HepG2 (cell line): ENCODE measurements at regions not wholly inside any gene's neighbourhood (a gene's known extent, or its start where the extent isn't known, plus 50 kb on each side); places are given as distances from the start of the nearest gene placed in this dataset.

Source experiments
- ATAC-seq: fragments of 200-7000 bp; cut with Tn5 transposase; 3 replicates; pipeline ENCODE4 v1.9.1; 2020; ENCODE audit warnings: mild to moderate bottlenecking, moderate library complexity
- BruUV-seq: library from RNA; stranded (reverse); fragments of 400-500 nt; replicated peaks from 2 replicates; lab custom pipeline; 2021; lab: Mats Ljungman, UMichigan
- CTCF ChIA-PET: fragments of 300-600 bp; formaldehyde crosslinking; extraction: SDS; loops from one replicate; lab custom pipeline; 2021; ENCODE audit warnings: low total read pairs, inconsistent platforms, low intra/inter-chr PET ratio; lab: Yijun Ruan, JAX
- POLR2A ChIA-PET: fragments of 350-600 bp; sonication (Branson Sonifier 250); formaldehyde crosslinking; loops from one replicate; lab custom pipeline; 2020; ENCODE audit warnings: antibody characterized with exemption, inconsistent platforms; lab: Yijun Ruan, JAX
- DNase-seq: peaks from one replicate; pipeline ENCODE4 v3.0.0-alpha.2; 2015; ENCODE audit warnings: low spot score
- FAIRE-seq: peaks from 3 replicates; lab custom pipeline; 2011; peaks lifted over from hg19 to GRCh38; lab: Jason Lieb, UNC
- H2AFZ ChIP-seq: one replicate; pipeline ENCODE4 v1.6.1; 2011; ENCODE audit warnings: low read length, inconsistent platforms
- H3K27ac ChIP-seq: fragments of 300-600 bp; 3 replicates; pipeline ENCODE4 v1.8.0; 2011; ENCODE audit warnings: mixed run types, mild to moderate bottlenecking, mixed read lengths, low read length, inconsistent platforms; ENCODE audit not compliant: insufficient read depth; ENCODE audit errors: extremely low read length
- H3K27me3 ChIP-seq, 2 experiments: fragments of 200-600 bp in 1 of 2; 2 replicates in 1 of 2; 3 replicates in 1 of 2; pipeline versions ENCODE4 v1.6.0 to v1.8.0; 2011; ENCODE audit warnings: low read length in 2 of 2, mild to moderate bottlenecking in 2 of 2, moderate library complexity in 2 of 2, inconsistent platforms in 1 of 2; ENCODE audit not compliant: insufficient read depth in 2 of 2, control insufficient read depth in 1 of 2
- H3K36me3 ChIP-seq, 2 experiments: fragments of 200-600 bp in 1 of 2; replicated peaks in 1 of 2; 2 replicates in 1 of 2; 3 replicates in 1 of 2; pipeline versions ENCODE4 v1.5.1 to v1.8.0; 2011; ENCODE audit warnings: low read length in 2 of 2, inconsistent platforms in 1 of 2; ENCODE audit not compliant: insufficient read depth in 2 of 2, control insufficient read depth in 1 of 2
- H3K4me1 ChIP-seq: 2 replicates; pipeline ENCODE4 v1.5.1; 2012; ENCODE audit warnings: low read length, inconsistent platforms; ENCODE audit not compliant: insufficient read depth
- H3K4me2 ChIP-seq: 2 replicates; pipeline ENCODE4 v1.6.0; 2011; ENCODE audit warnings: low read depth, low read length, inconsistent platforms
- H3K4me3 ChIP-seq, 3 experiments: fragments of 200-600 bp in 1 of 3; sonication (generic), shearing (Covaris generic) in 1 of 3; replicated peaks in 1 of 3; 2 replicates each; pipeline ENCODE4 v1.5.1; 2011 to 2016; ENCODE audit warnings: low read length in 3 of 3, inconsistent platforms in 2 of 3, low read depth in 2 of 3, mild to moderate bottlenecking in 2 of 3, control low read depth in 1 of 3, mixed read lengths in 1 of 3; ENCODE audit not compliant: insufficient read depth in 1 of 3
- H3K79me2 ChIP-seq: one replicate; pipeline ENCODE4 v1.6.1; 2011; ENCODE audit warnings: low read length, inconsistent platforms; ENCODE audit not compliant: insufficient read depth
- H3K9ac ChIP-seq: 2 replicates; pipeline ENCODE4 v1.6.0; 2011; ENCODE audit warnings: mild to moderate bottlenecking, low read depth, low read length, inconsistent platforms; ENCODE audit not compliant: insufficient read depth
- H3K9me3 ChIP-seq: 2 replicates; pipeline ENCODE4 v1.5.1; 2012; ENCODE audit warnings: mild to moderate bottlenecking, low read length
- H4K20me1 ChIP-seq: 2 replicates; pipeline ENCODE4 v1.6.0; 2011; ENCODE audit warnings: inconsistent platforms, mild to moderate bottlenecking, low read length, moderate library complexity; ENCODE audit not compliant: insufficient read depth
- CENPX ChIP-seq: sonication (generic); formaldehyde crosslinking; IDR thresholded peaks from 2 replicates; pipeline ENCODE4 v1.9.0; 2021; ENCODE audit warnings: mild to moderate bottlenecking, missing genetic modification reagents, moderate library complexity
- DZIP1 ChIP-seq: sonication (generic); formaldehyde crosslinking; IDR thresholded peaks from 2 replicates; pipeline ENCODE4 v1.5.0; 2020; ENCODE audit warnings: mild to moderate bottlenecking, missing genetic modification reagents
- MBNL3 ChIP-seq: fragments of 250-450 bp; sonication (Bioruptor Pico); conservative IDR thresholded peaks from 2 replicates; pipeline ENCODE4 v1.8.0; 2022; ENCODE audit warnings: mild to moderate bottlenecking, inconsistent platforms
- MYC ChIP-seq: sonication (generic); formaldehyde crosslinking; IDR thresholded peaks from 2 replicates; pipeline ENCODE4 v1.9.0; 2021; ENCODE audit warnings: missing genetic modification reagents, borderline replicate concordance
- PPARG ChIP-seq: conservative IDR thresholded peaks from 2 replicates; pipeline ENCODE4 v1.6.1; 2016; ENCODE audit warnings: missing biosample characterization, missing genetic modification reagents
- SRY ChIP-seq: sonication (generic); formaldehyde crosslinking; IDR thresholded peaks from 2 replicates; pipeline ENCODE4 v1.8.0; 2022; ENCODE audit warnings: mild to moderate bottlenecking, missing genetic modification reagents
- TMF1 ChIP-seq: sonication (generic); formaldehyde crosslinking; IDR thresholded peaks from 2 replicates; pipeline ENCODE4 v1.8.1; 2022; ENCODE audit warnings: low read depth, missing genetic modification reagents
- USF2 ChIP-seq, 2 experiments: sonication (generic) in 1 of 2; formaldehyde crosslinking in 1 of 2; IDR thresholded peaks; 2 replicates each; pipeline versions ENCODE4 v1.5.1 to v1.6.1; 2011 to 2020; ENCODE audit warnings: borderline replicate concordance in 1 of 2, low read depth in 1 of 2, low read length in 1 of 2, mild to moderate bottlenecking in 1 of 2, missing genetic modification reagents in 1 of 2, moderate library complexity in 1 of 2
- YEATS2 ChIP-seq: sonication (generic); formaldehyde crosslinking; IDR thresholded peaks from 2 replicates; pipeline ENCODE4 v1.4.0; 2020; ENCODE audit warnings: missing genetic modification reagents, borderline replicate concordance
- ZIK1 ChIP-seq: sonication (generic); formaldehyde crosslinking; IDR thresholded peaks from 2 replicates; pipeline ENCODE4 v1.5.0; 2020; ENCODE audit warnings: mild to moderate bottlenecking, low read depth, missing genetic modification reagents, borderline replicate concordance
- ZNF18 ChIP-seq: sonication (generic); formaldehyde crosslinking; IDR thresholded peaks from 2 replicates; pipeline ENCODE4 v1.8.0; 2022; ENCODE audit warnings: mild to moderate bottlenecking, missing genetic modification reagents; ENCODE audit not compliant: insufficient replicate concordance
- ZNF558 ChIP-seq: sonication (generic); formaldehyde crosslinking; IDR thresholded peaks from 2 replicates; pipeline ENCODE4 v1.9.0; 2022; ENCODE audit warnings: mild to moderate bottlenecking, missing genetic modification reagents, borderline replicate concordance
- ZSCAN21 ChIP-seq: sonication (generic); formaldehyde crosslinking; IDR thresholded peaks from 2 replicates; pipeline ENCODE4 v1.8.0; 2022; ENCODE audit warnings: mild to moderate bottlenecking, missing genetic modification reagents, moderate library complexity, borderline replicate concordance
- WGBS: methylation state at CpG from one replicate; pipeline ENCODE4 v1.1.6; 2017; ENCODE audit warnings: low lambda C conversion rate; 5-methylcytosine and 5-hydroxymethylcytosine counted together
- in situ Hi-C: cut with HindIII; loops from 2 replicates; pipeline ENCODE4 v1.10.0; 2017; ENCODE audit warnings: low pct_unique_long_range_greater_than_20kb; ENCODE audit not compliant: extremely low pct_ligation_motif_present
- intact Hi-C: fragments of 100-400 bp; cut with micrococcal nuclease; formaldehyde crosslinking; loops from one replicate; pipeline ENCODE4 v1.10.0; 2022; ENCODE audit not compliant: unreplicated experiment

- no peak for TF ChIP-seq DZIP1 (CRISPR knock-in tag)
- no peak for TF ChIP-seq YEATS2 (CRISPR knock-in tag)
- TF ChIP-seq ZNF558 (CRISPR knock-in tag): no peak
- TF ChIP-seq CENPX (CRISPR knock-in tag): no peak
- TF ChIP-seq MBNL3 (CRISPR knock-in tag): no peak
- no peak for TF ChIP-seq ZSCAN21 (CRISPR knock-in tag)
- no peak for TF ChIP-seq ZNF18 (CRISPR knock-in tag)
These were observed 984.8 kb downstream of the DNAH5 start (continued) for GRCh38 chr5:12959713-12960112.

- H3K9ac ChIP-seq: no peak overlapping the region
- no peaks in the 10 kb centered on the region for H3K4me1 ChIP-seq
- H3K4me3 ChIP-seq: no peak overlapping the region
- peaks cover 70% of the 10 kb centered on the region for H3K9me3 ChIP-seq
- ChIA-PET CTCF (no interaction called here), POLR2A (no interaction called here)
- DNase-seq (no peak), FAIRE-seq (no peak), ATAC-seq (no peak)
- intact Hi-C loops: no loop called here
- WGBS: 0% methylated on average over 2 of the region's 2 CpGs
- H3K4me2 ChIP-seq: no peak overlapping the region
- no TSS peak for BruUV-seq
- H3K79me2 ChIP-seq: no peaks in the 10 kb centered on the region
- H3K36me3 ChIP-seq: no peaks in the 10 kb centered on the region
- H3K27me3 ChIP-seq: no peaks in the 10 kb centered on the region
- in situ Hi-C loops: no loop called here
- H4K20me1 ChIP-seq: no peaks in the 10 kb centered on the region
- no peak overlapping the region for H3K27ac ChIP-seq
- H2AFZ ChIP-seq: no peak overlapping the region
- no peak for TF ChIP-seq SRY (CRISPR knock-in tag)
- TF ChIP-seq PPARG (CRISPR knock-in tag): no peak
- no peak for TF ChIP-seq TMF1
- no peak for TF ChIP-seq MYC (CRISPR knock-in tag)
- TF ChIP-seq ZIK1 (CRISPR knock-in tag): no peak
- no peak for TF ChIP-seq USF2 (IDR thresholded peaks at IDR 0.05; ENCODE audit: low read depth, low read length)
- TF ChIP-seq USF2 (CRISPR knock-in tag; IDR thresholded peaks at IDR 0.05; ENCODE audit: borderline replicate concordance): no peak
These were observed 992.1 kb downstream of the DNAH5 start for GRCh38 chr5:12952409-12952808.
